IPS-18a (cell line): ENCODE measurements at regions not wholly inside any gene's neighbourhood (a gene's known extent, or its start where the extent isn't known, plus 50 kb on each side); places are given as distances from the start of the nearest gene placed in this dataset.

Experiments
- H3K27ac ChIP-seq: one replicate; pipeline ENCODE4 v1.5.1; 2013; ENCODE audit warnings: low read length
- H3K27me3 ChIP-seq: one replicate; pipeline ENCODE4 v1.6.1; 2013; ENCODE audit warnings: mild to moderate bottlenecking, low read length; ENCODE audit not compliant: control insufficient read depth, insufficient read depth
- H3K36me3 ChIP-seq: one replicate; pipeline ENCODE4 v1.6.1; 2013; ENCODE audit warnings: low read depth, low read length; ENCODE audit not compliant: control insufficient read depth
- H3K4me1 ChIP-seq: one replicate; pipeline ENCODE4 v1.6.1; 2013; ENCODE audit warnings: low read depth, low read length; ENCODE audit not compliant: control insufficient read depth
- H3K4me3 ChIP-seq: one replicate; pipeline ENCODE4 v1.5.1; 2013; ENCODE audit warnings: low read length
- H3K9ac ChIP-seq: one replicate; pipeline ENCODE4 v1.6.1; 2013; ENCODE audit warnings: mild to moderate bottlenecking, low read length, moderate library complexity
- H3K9me3 ChIP-seq: one replicate; pipeline ENCODE4 v1.6.1; 2013; ENCODE audit warnings: low read depth, low read length; ENCODE audit not compliant: control insufficient read depth

- H3K4me3 ChIP-seq, result no peak overlapping the region
- no peaks in the 10 kb centered on the region for H3K27me3 ChIP-seq
- H3K9ac ChIP-seq, result no peak overlapping the region
- no peaks in the 10 kb centered on the region for H3K36me3 ChIP-seq
- H3K27ac ChIP-seq, result no peak overlapping the region
- H3K9me3 ChIP-seq, result no peaks in the 10 kb centered on the region
- H3K4me1 ChIP-seq, result peaks cover 14% of the 10 kb centered on the region
These were observed 160.6 kb downstream of the MAF start for GRCh38 chr16:79439901-79440300.

DNA sequence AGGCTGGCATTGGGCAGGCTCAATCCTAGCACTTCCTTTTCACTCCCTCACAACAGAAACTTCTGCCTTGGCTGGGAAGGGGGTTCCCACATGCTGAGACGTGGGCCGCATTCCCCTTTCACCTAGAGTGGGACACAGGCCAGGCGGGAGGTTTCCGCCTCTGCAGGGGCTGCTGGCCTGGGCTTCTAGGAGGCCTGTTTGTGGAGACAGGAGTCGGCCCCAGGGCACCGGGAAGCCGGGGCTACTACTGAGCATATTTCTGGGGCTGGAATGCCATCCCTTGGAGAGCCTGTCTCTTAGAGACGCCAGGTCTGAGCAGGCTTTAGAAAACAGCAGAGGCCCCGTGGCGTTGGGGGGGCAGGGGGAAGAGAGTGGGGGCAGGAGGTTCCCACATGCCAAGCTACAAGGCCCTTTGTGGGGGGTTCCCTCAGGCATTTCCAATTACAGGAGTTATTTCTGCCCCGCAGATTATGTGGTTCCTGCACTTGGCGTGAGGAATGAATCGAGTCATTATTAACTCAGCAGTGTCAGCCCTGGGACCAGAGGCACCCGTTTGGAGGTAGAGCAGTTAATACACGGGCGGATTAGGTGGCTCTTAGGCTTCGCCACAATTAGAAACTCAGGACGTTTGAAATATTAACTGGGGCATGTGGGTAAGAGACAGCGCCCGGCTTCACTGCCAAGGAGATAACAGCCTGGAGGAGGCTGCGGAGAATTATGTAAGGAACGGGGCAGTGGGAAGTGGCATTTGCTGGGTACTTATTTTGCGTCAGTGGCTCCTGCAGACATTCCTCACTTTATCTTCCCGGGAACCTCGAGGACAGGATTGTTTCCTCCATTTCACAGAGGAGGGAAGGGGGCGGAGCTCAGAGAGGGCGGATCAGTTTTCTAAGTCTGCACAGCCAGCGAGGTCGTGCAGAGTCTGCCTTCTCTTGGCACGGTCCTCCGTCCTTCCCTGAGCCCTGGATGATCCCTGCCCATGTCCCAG is 162.5 kb downstream of the MAF start:
- H3K4me1 ChIP-seq, result peaks cover 14% of the 10 kb centered on the region
- H3K9ac ChIP-seq, result peak overlapping the region; percentile 2
- no peaks in the 10 kb centered on the region for H3K27me3 ChIP-seq
- H3K36me3 ChIP-seq, result no peaks in the 10 kb centered on the region
- no peak overlapping the region for H3K27ac ChIP-seq
- H3K4me3 ChIP-seq, result peak overlapping the region; percentile 14
- no peaks in the 10 kb centered on the region for H3K9me3 ChIP-seq

DNA sequence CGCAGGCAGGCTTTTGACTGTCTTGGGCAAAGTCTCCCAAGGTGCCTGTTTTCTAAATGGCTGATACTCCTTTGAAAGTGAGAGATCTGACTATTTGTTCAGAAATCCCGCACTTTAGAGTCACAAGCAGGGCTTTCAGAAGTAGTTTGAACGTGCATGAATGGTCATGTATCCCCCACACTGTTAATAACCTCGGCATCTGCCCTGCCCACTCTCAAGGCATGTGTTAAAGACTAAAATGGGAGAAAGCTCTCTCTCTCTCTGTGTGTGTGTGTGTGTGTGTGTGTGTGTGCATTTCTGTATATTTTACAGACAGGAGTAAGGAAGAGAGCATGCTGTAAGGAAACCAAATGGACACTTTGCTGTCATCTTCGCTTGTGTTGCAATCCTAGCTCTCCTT is 163.7 kb downstream of the MAF start:
- Histone ChIP-seq H3K9me3 (no peaks in the 10 kb centered on the region), H3K4me3 (no peak overlapping the region), H3K9ac (no peak overlapping the region), H3K36me3 (no peaks in the 10 kb centered on the region), H3K4me1 (peaks cover 14% of the 10 kb centered on the region), H3K27me3 (no peaks in the 10 kb centered on the region), H3K27ac (no peak overlapping the region)

GRCh38 chr16:79434771-79435170 is 165.8 kb downstream of the MAF start:
- no peaks in the 10 kb centered on the region for H3K36me3 ChIP-seq
- no peaks in the 10 kb centered on the region for H3K27me3 ChIP-seq
- H3K4me1 ChIP-seq, result peaks cover 14% of the 10 kb centered on the region
- H3K27ac ChIP-seq, result no peak overlapping the region
- no peaks in the 10 kb centered on the region for H3K9me3 ChIP-seq
- H3K4me3 ChIP-seq, result no peak overlapping the region
- H3K9ac ChIP-seq, result no peak overlapping the region

DNA sequence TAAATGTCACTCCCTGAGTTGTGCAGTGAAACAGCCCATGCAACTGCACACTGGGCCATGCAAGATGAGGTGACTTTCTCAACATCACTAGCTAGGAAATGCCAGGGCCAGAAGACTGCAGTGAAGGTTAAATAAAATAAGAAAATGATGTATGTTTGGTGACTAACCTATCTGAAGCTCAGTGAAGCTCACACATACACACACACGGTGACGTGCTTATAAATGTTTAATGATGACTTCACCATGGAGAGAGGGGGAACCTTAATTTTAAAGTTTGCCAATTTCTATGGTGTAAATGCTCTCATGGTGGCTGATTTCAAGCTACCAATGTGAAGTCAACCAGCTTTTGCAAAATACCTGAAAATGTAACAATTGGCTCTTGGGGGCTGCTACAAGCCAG is 166.4 kb downstream of the MAF start:
- no peak overlapping the region for H3K9ac ChIP-seq
- H3K4me1 ChIP-seq, result peaks cover 18% of the 10 kb centered on the region
- H3K36me3 ChIP-seq, result no peaks in the 10 kb centered on the region
- H3K4me3 ChIP-seq, result no peak overlapping the region
- H3K9me3 ChIP-seq, result no peaks in the 10 kb centered on the region
- H3K27me3 ChIP-seq, result no peaks in the 10 kb centered on the region
- no peak overlapping the region for H3K27ac ChIP-seq

GRCh38 chr16:79431923-79432322 is 168.6 kb downstream of the MAF start:
- Histone ChIP-seq H3K4me3 (no peak overlapping the region), H3K36me3 (no peaks in the 10 kb centered on the region), H3K27me3 (no peaks in the 10 kb centered on the region), H3K9me3 (no peaks in the 10 kb centered on the region), H3K9ac (no peak overlapping the region), H3K4me1 (peaks cover 4% of the 10 kb centered on the region), H3K27ac (no peak overlapping the region)

DNA sequence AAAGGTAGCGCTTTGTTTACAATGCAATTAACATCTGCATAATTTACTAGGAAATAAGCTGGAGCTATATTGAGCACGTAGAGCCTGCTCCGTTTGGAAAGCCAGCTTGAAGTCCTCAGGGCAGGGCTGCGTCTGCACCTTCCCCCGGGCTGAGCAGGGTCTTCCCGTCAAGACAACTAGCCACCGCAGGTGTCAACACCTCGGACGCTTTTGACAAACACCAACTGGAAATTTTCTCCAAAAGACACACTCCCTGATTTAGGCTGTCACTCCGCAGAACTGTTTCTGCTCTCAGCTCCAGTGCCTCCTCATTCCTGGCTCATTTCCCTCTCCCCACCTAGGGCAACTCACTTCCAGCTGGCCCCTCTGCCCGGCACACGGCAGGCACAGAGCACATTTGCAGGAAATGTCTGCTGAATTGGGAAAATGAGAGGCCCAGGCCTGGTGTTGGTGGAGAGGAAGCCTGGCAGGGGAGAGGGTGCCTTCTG is 170.3 kb downstream of the MAF start:
- Histone ChIP-seq H3K4me3 (no peak overlapping the region), H3K9ac (no peak overlapping the region)

DNA sequence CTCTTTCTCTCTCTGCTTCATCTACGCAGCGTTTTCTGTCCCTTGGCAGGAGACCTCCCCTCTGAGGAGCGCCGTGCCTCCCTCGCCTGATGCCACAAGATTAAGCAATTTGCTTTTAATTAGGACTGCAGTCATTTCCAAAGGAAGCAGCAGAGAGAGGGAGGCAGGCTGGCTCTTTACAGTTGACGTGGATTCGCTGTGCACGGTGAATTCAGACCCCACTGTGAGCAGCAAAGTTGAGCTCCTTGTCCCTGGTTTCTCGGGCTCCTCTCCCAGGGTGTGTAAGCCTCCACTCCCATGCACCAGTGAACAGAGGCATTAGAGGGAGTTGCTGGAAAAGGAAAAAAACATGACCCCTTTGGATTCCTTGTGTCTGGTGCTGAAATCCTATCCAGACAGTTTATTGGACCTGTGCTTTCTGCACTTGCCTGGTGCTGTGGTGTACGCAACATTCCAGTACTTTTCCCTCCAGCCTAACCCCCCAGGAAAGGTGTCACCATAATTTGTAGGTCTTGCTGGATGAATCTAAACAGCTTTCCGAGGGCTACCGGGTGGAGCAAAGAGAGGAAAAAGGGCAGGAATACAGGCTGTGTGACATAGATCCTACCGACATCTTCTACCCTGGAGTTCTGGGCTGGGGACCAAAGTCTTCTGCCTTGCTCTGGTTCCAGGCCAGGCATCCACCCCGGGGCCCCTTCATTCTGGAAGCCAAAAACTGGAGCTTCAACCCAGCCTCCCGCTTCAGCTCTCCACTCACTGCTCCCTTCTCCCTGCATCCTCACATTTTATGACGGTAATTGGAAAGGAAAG is 171.0 kb downstream of the MAF start:
- Histone ChIP-seq H3K9me3 (no peaks in the 10 kb centered on the region), H3K9ac (no peak overlapping the region), H3K27ac (no peak overlapping the region), H3K4me1 (peaks cover 4% of the 10 kb centered on the region), H3K36me3 (no peaks in the 10 kb centered on the region), H3K27me3 (no peaks in the 10 kb centered on the region), H3K4me3 (no peak overlapping the region)

More for the DNA sequence above, 170.3 kb downstream of the MAF start:
- Histone ChIP-seq H3K9me3 (no peaks in the 10 kb centered on the region), H3K27me3 (no peaks in the 10 kb centered on the region), H3K36me3 (no peaks in the 10 kb centered on the region), H3K27ac (no peak overlapping the region), H3K4me1 (peaks cover 4% of the 10 kb centered on the region)

- no peak overlapping the region for H3K27ac ChIP-seq
- H3K9me3 ChIP-seq, result no peaks in the 10 kb centered on the region
- H3K27me3 ChIP-seq, result no peaks in the 10 kb centered on the region
- H3K4me3 ChIP-seq, result no peak overlapping the region
- H3K9ac ChIP-seq, result no peak overlapping the region
- no peaks in the 10 kb centered on the region for H3K36me3 ChIP-seq
- H3K4me1 ChIP-seq, result peaks cover 4% of the 10 kb centered on the region
These were observed 173.9 kb downstream of the MAF start for GRCh38 chr16:79426663-79427062.

GRCh38 chr16:79422064-79422463 is 178.5 kb downstream of the MAF start:
- Histone ChIP-seq H3K9me3 (no peaks in the 10 kb centered on the region), H3K9ac (no peak overlapping the region), H3K27me3 (no peaks in the 10 kb centered on the region), H3K4me1 (peaks cover 16% of the 10 kb centered on the region), H3K27ac (no peak overlapping the region), H3K4me3 (no peak overlapping the region), H3K36me3 (no peaks in the 10 kb centered on the region)

- Histone ChIP-seq H3K36me3 (no peaks in the 10 kb centered on the region), H3K9me3 (no peaks in the 10 kb centered on the region), H3K4me3 (no peak overlapping the region), H3K27me3 (no peaks in the 10 kb centered on the region), H3K4me1 (peaks cover 17% of the 10 kb centered on the region), H3K27ac (no peak overlapping the region), H3K9ac (no peak overlapping the region)
These were observed 179.4 kb downstream of the MAF start for GRCh38 chr16:79421126-79421525.
